Sigmoid colon (tissue), 6 donors: ENCODE measurements at regions not wholly inside any gene's neighbourhood (a gene's known extent, or its start where the extent isn't known, plus 50 kb on each side); places are given as distances from the start of the nearest gene placed in this dataset.

Source experiments
- DNase-seq: peaks from one replicate; pipeline ENCODE4 v3.0.0-alpha.2; 2019
- H3K27ac ChIP-seq, 4 donors: fragments of 200-600 bp; sonication (generic); one replicate each; pipeline ENCODE4 v1.5.1; 2016 to 2019; ENCODE audit warnings: mild to moderate bottlenecking in 1 of 4
- H3K27me3 ChIP-seq, 3 donors: fragments of 200-600 bp; sonication (generic); one replicate each; pipeline ENCODE4 v1.5.1; 2019; ENCODE audit warnings: mild to moderate bottlenecking in 1 of 3
- H3K36me3 ChIP-seq, 4 donors: fragments of 200-600 bp; sonication (generic); one replicate each; pipeline ENCODE4 v1.5.1; 2016 to 2019
- H3K4me1 ChIP-seq, 4 donors: fragments of 200-600 bp; sonication (generic); one replicate each; pipeline ENCODE4 v1.5.1; 2017 to 2019
- H3K4me3 ChIP-seq, 4 donors: fragments of 200-600 bp; sonication (generic); one replicate each; pipeline ENCODE4 v1.5.1; 2017 to 2019; ENCODE audit warnings: mild to moderate bottlenecking in 2 of 4, moderate library complexity in 1 of 4
- H3K9me3 ChIP-seq, 4 donors: fragments of 200-600 bp in 3 of 4; sonication (generic) in 3 of 4; one replicate each; pipeline versions ENCODE4 v1.5.1 to v1.6.1; 2013 to 2019
- CTCF ChIP-seq, 4 experiments: fragments of 450-650 bp in 3 of 4; fragments of 200-600 bp in 1 of 4; IDR thresholded peaks; one replicate each; pipeline ENCODE4 v1.5.1; 2016 to 2019; ENCODE audit warnings: antibody characterized with exemption in 4 of 4, mild to moderate bottlenecking in 3 of 4, moderate library complexity in 2 of 4
- EP300 ChIP-seq, 4 donors: sonication (generic); formaldehyde crosslinking; IDR thresholded peaks; one replicate each; pipeline ENCODE4 v1.6.1; 2017; ENCODE audit warnings: antibody characterized with exemption in 4 of 4
- POLR2A ChIP-seq, 2 donors: fragments of 450-650 bp; IDR thresholded peaks; one replicate each; pipeline ENCODE4 v1.6.1; 2016; ENCODE audit warnings: antibody characterized with exemption in 2 of 2, mild to moderate bottlenecking in 2 of 2, moderate library complexity in 2 of 2
- POLR2AphosphoS5 ChIP-seq, 4 donors: sonication (generic); formaldehyde crosslinking; IDR thresholded peaks; one replicate each; pipeline ENCODE4 v1.6.1; 2017; ENCODE audit warnings: antibody characterized with exemption in 4 of 4
- WGBS, 2 donors: extraction: QIAGEN DNeasy Blood & Tissue Kit; methylation state at CpG; one replicate each; pipeline ENCODE4 v1.1.7; 2013; 5-methylcytosine and 5-hydroxymethylcytosine counted together
- intact Hi-C: fragments of 100-400 bp; cut with DNase I; formaldehyde crosslinking; loops from one replicate; pipeline ENCODE4 v1.15.1; 2023
- donor health status: healthy with polysubstance abuse.
- donor health status: healthy.

GRCh38 chr20:12893019-12893418 is 115.8 kb upstream of the SPTLC3 start:
- DNase-seq: no peak
- Histone ChIP-seq H3K4me1 (no peaks in the 10 kb centered on the region), H3K4me3 (no peak overlapping the region), H3K36me3 (no peaks in the 10 kb centered on the region), H3K27ac (no peak overlapping the region), H3K27me3 (no peaks in the 10 kb centered on the region), H3K9me3 (no peaks in the 10 kb centered on the region)
- TF ChIP-seq POLR2A (IDR thresholded peaks at IDR 0.05): no peak
- intact Hi-C loops: no loop called here
- WGBS, 2 donors: 64 to 65% methylated on average over 5 of the region's 5 CpGs

GRCh38 chr20:12893653-12894052 is 115.1 kb upstream of the SPTLC3 start:
- H3K36me3 ChIP-seq: no peaks in the 10 kb centered on the region
- TF ChIP-seq CTCF (IDR thresholded peaks at IDR 0.05) (no peak), POLR2AphosphoS5 (IDR thresholded peaks at IDR 0.05) (no peak), EP300 (IDR thresholded peaks at IDR 0.05) (no peak), POLR2A (IDR thresholded peaks at IDR 0.05) (no peak)
- intact Hi-C loops: no loop called here
- WGBS, 2 donors: 63 to 74% methylated on average over 6 of the region's 6 CpGs
- DNase-seq: no peak
- H3K27ac ChIP-seq: no peak overlapping the region
- no peak overlapping the region for H3K4me3 ChIP-seq
- H3K9me3 ChIP-seq: no peaks in the 10 kb centered on the region
- no peaks in the 10 kb centered on the region for H3K4me1 ChIP-seq
- H3K27me3 ChIP-seq: no peaks in the 10 kb centered on the region

GRCh38 chr20:12894089-12894488 is 114.7 kb upstream of the SPTLC3 start:
- 91 to 92% methylated on average over 7 of the region's 7 CpGs for WGBS, 2 donors
- Histone ChIP-seq H3K27ac (no peak overlapping the region), H3K36me3 (no peaks in the 10 kb centered on the region), H3K9me3 (no peaks in the 10 kb centered on the region), H3K27me3 (no peaks in the 10 kb centered on the region), H3K4me1 (no peaks in the 10 kb centered on the region), H3K4me3 (no peak overlapping the region)
- no peak for DNase-seq
- TF ChIP-seq POLR2A (IDR thresholded peaks at IDR 0.05) (no peak), CTCF (IDR thresholded peaks at IDR 0.05) (no peak), POLR2AphosphoS5 (IDR thresholded peaks at IDR 0.05) (no peak), EP300 (IDR thresholded peaks at IDR 0.05) (no peak)
- intact Hi-C loops: no loop called here

GRCh38 chr20:12896180-12896579 is 112.6 kb upstream of the SPTLC3 start:
- Histone ChIP-seq H3K9me3 (no peaks in the 10 kb centered on the region), H3K4me1 (no peaks in the 10 kb centered on the region), H3K4me3 (no peak overlapping the region), H3K27me3 (no peaks in the 10 kb centered on the region), H3K36me3 (no peaks in the 10 kb centered on the region), H3K27ac (no peak overlapping the region)
- TF ChIP-seq POLR2AphosphoS5 (IDR thresholded peaks at IDR 0.05) (no peak), CTCF (IDR thresholded peaks at IDR 0.05) (no peak), POLR2A (IDR thresholded peaks at IDR 0.05) (no peak), EP300 (IDR thresholded peaks at IDR 0.05) (no peak)
- 91 to 94% methylated on average over 2 of the region's 2 CpGs for WGBS, 2 donors
- intact Hi-C loops: no loop called here
- no peak for DNase-seq

- Histone ChIP-seq H3K27ac (no peak overlapping the region), H3K4me3 (no peak overlapping the region), H3K27me3 (no peaks in the 10 kb centered on the region), H3K4me1 (no peaks in the 10 kb centered on the region), H3K36me3 (no peaks in the 10 kb centered on the region), H3K9me3 (no peaks in the 10 kb centered on the region)
- no peak for TF ChIP-seq POLR2A (IDR thresholded peaks at IDR 0.05)
- no peak for TF ChIP-seq CTCF (IDR thresholded peaks at IDR 0.05)
- TF ChIP-seq EP300 (IDR thresholded peaks at IDR 0.05): no peak
- TF ChIP-seq POLR2AphosphoS5 (IDR thresholded peaks at IDR 0.05): no peak
- 59 to 74% methylated on average over 4 of the region's 4 CpGs for WGBS, 2 donors
- intact Hi-C loops: no loop called here
- no peak for DNase-seq
These were observed 105.8 kb upstream of the SPTLC3 start for GRCh38 chr20:12902992-12903391.
